Stimulated activated CD4-positive, alpha-beta T cell treated with anti-CD3 and anti-CD28 coated beads, Interleukin-1b, Interleukin-23, amount 100 ng/mL, for 48 hours (primary cell): ENCODE measurements at regions not wholly inside any gene's neighbourhood (a gene's known extent, or its start where the extent isn't known, plus 50 kb on each side); places are given as distances from the start of the nearest gene placed in this dataset.
"Not testable (repeated sequence)": the region's sequence is repeated elsewhere in the genome, so short reads cannot be mapped to it uniquely, and the experiment has no call there.

Source experiments
- DNase-seq: peaks from one replicate; pipeline ENCODE4 v3.0.0-alpha.2; 2020

GRCh38 chr20:5386846-5387245 is 70.1 kb upstream of the PROKR2 start:
- not testable (repeated sequence) for DNase-seq

DNA sequence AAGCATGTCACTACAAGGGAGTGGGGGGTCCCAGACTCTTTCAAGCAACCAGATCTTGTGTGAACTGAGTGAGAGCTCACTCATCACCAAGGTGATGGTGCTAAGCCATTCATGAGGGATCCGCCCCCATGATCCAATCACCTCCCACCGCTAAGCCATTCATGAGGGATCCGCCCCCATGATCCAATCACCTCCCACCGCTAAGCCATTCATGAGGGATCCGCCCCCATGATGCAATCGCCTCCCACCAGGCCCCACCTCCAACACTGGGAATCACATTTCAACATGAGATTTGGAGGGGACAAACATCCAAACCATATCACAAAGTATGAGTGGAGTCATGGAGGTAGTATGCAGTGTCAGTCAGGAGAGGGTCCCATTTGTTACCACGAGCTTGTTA is 64.8 kb upstream of the PROKR2 start:
- DNase-seq, result not testable (repeated sequence)

DNA sequence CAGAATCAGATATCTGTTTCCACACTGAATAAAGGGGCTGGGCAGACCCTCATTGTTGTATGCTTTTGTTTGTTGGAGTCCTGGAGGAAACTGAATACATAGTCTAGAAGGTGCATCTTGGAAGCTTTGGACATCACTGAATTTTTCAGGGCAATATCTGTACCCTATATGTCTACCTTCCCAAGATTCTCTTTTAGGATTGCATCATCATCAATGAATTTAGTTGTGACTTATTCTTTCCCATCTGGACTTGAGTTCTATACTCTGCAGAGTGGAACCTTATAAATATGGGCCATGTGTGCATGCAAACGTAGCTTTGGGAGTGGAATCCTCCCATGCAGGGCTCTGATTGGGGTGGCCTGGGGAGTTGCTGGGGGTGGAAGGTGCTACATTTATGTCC is 60.7 kb upstream of the PROKR2 start:
- no peak for DNase-seq

DNA sequence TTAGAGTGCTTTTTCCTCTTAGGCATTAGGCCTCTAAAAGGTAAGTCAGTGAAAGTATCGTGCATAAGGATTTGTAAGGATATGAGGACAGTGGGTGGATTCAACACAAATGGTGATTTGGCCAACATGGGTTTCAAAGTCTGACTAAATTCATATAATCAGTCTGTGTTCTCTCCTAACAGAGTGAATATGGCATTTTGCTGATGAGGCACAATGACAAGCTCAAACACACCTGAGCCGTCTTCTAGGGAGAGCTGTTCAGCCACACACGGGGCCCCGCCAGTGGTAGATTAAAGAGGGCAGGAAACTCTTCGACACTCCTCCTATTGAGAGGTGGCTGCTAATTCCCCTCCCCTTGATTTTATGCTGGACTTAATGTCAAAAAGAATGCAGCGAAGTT is 59.5 kb upstream of the PROKR2 start:
- no peak for DNase-seq

DNA sequence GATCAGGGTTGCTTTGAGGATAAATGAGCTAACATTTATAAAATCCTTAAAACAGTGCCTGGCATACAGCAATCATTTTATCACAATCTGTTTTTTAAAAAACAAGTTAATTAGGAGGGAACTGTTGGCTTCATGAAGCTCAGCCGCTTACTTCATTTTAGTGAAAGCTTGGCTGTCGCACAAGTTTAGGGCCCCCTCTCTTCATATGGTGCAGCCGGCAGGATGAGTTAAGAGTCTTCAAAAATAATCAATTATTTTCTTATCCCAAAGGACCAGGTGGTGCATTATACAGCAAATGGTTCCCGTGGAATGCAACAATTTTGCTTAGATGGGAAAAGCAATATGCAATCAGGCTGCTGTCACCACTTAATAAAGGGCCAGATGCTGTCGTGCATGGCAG is 57.4 kb upstream of the PROKR2 start:
- DNase-seq, result no peak

GRCh38 chr20:5372371-5372770 is 55.6 kb upstream of the PROKR2 start:
- no peak for DNase-seq

- no peak for DNase-seq
Observed at GRCh38 chr20:5369629-5370028, 52.9 kb upstream of the PROKR2 start.
